H1 (cell line): ENCODE measurements at regions not wholly inside any gene's neighbourhood (a gene's known extent, or its start where the extent isn't known, plus 50 kb on each side); places are given as distances from the start of the nearest gene placed in this dataset.

ENCODE experiments used
- BACH1 ChIP-seq: IDR thresholded peaks from 2 replicates; pipeline ENCODE4 v1.6.1; 2012; ENCODE audit warnings: low read length, improper control_type of control experiment
- CHD1 ChIP-seq: IDR thresholded peaks from 2 replicates; pipeline ENCODE4 v1.6.1; 2012; ENCODE audit warnings: low read depth, low read length, improper control_type of control experiment
- CHD7 ChIP-seq: fragments of 300-600 bp; sonication (generic); IDR thresholded peaks from 2 replicates; pipeline ENCODE4 v1.7.1; 2012; ENCODE audit warnings: low read length, moderate library complexity, mild to moderate bottlenecking, inconsistent platforms; ENCODE audit not compliant: insufficient replicate concordance
- POLR2AphosphoS5 ChIP-seq: IDR thresholded peaks from 2 replicates; pipeline ENCODE4 v1.6.1; 2011; ENCODE audit warnings: low read depth, low read length
- RAD21 ChIP-seq, 2 experiments: IDR thresholded peaks in 1 of 2; conservative IDR thresholded peaks in 1 of 2; 2 replicates each; pipeline ENCODE4 v1.6.1; 2011; ENCODE audit warnings: low read depth in 2 of 2, low read length in 2 of 2, improper control_type of control experiment in 1 of 2, inconsistent platforms in 1 of 2, mild to moderate bottlenecking in 1 of 2, moderate library complexity in 1 of 2
- SP1 ChIP-seq: IDR thresholded peaks from 2 replicates; pipeline ENCODE4 v1.6.1; 2011; ENCODE audit warnings: low read depth, low read length
- SP4 ChIP-seq: IDR thresholded peaks from 2 replicates; pipeline ENCODE4 v1.6.1; 2012; ENCODE audit warnings: low read length, inconsistent platforms
- TAF1 ChIP-seq: IDR thresholded peaks from 2 replicates; pipeline ENCODE4 v1.6.1; 2011; ENCODE audit warnings: mild to moderate bottlenecking, low read depth, low read length
- TF ChIP-seq, protein P1 (sequence below): IDR thresholded peaks from 2 replicates; pipeline ENCODE4 v1.6.1; 2012; ENCODE audit warnings: inconsistent platforms
- TF ChIP-seq, protein P2 (sequence below), 3 experiments: IDR thresholded peaks; 1 replicate in 2 of 3; 2 replicates in 1 of 3; pipeline versions ENCODE4 v1.5.1 to v1.6.1; 2011; ENCODE audit warnings: low read length in 3 of 3, mild to moderate bottlenecking in 3 of 3, inconsistent platforms in 2 of 3, low read depth in 1 of 3, moderate library complexity in 1 of 3; ENCODE audit not compliant: insufficient read depth in 1 of 3; ENCODE audit errors: control extremely low read depth in 1 of 3

DNA sequence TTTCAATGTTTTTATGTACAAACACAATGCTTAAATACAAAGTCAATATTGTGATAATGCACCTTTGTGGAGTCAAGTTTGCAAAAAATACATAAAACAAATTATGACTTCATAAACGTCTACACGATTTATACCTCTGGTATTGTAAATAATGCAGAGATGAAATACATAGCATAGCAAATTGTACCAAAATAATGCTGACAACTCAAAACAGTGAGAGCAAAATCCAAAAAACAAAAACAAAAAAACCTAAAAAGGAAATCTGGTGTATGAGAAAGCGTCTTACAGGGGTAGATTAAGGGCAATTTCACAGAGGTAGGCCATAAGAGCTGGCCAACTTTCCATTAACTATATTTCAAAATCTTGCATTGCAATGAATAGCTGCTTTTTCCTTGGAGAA, 161.5 kb upstream of the LRRC7 start (continued):
- TF ChIP-seq CHD7 (no peak), POLR2AphosphoS5 (no peak), SP1 (no peak), CHD1 (no peak), TAF1 (no peak), SP4 (no peak), RAD21 (IDR thresholded peaks at IDR 0.05 in 1 of 2, conservative IDR thresholded peaks at IDR 0.05 in 1 of 2; ENCODE audit: low read depth in 2 of 2, low read length in 2 of 2) (no peak), BACH1 (no peak)
- TF ChIP-seq, protein P1, sequence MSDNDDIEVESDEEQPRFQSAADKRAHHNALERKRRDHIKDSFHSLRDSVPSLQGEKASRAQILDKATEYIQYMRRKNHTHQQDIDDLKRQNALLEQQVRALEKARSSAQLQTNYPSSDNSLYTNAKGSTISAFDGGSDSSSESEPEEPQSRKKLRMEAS: no peak
- TF ChIP-seq, protein P2, sequence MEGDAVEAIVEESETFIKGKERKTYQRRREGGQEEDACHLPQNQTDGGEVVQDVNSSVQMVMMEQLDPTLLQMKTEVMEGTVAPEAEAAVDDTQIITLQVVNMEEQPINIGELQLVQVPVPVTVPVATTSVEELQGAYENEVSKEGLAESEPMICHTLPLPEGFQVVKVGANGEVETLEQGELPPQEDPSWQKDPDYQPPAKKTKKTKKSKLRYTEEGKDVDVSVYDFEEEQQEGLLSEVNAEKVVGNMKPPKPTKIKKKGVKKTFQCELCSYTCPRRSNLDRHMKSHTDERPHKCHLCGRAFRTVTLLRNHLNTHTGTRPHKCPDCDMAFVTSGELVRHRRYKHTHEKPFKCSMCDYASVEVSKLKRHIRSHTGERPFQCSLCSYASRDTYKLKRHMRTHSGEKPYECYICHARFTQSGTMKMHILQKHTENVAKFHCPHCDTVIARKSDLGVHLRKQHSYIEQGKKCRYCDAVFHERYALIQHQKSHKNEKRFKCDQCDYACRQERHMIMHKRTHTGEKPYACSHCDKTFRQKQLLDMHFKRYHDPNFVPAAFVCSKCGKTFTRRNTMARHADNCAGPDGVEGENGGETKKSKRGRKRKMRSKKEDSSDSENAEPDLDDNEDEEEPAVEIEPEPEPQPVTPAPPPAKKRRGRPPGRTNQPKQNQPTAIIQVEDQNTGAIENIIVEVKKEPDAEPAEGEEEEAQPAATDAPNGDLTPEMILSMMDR (IDR thresholded peaks at IDR 0.05; ENCODE audit: control extremely low read depth in 1 of 3, insufficient read depth in 1 of 3, low read depth in 1 of 3, low read length in 3 of 3): no peak
